Erythroblast (primary cell): ENCODE measurements at regions not wholly inside any gene's neighbourhood (a gene's known extent, or its start where the extent isn't known, plus 50 kb on each side); places are given as distances from the start of the nearest gene placed in this dataset.

Experiments
- GATA1 ChIP-seq: IDR thresholded peaks from 2 replicates; pipeline ENCODE4 v1.6.1; 2011; ENCODE audit warnings: low read depth, mild to moderate bottlenecking, control low read depth, low read length, moderate library complexity
- POLR2A ChIP-seq: IDR thresholded peaks from 2 replicates; pipeline ENCODE4 v1.6.1; 2011; ENCODE audit warnings: mild to moderate bottlenecking, low read length

DNA sequence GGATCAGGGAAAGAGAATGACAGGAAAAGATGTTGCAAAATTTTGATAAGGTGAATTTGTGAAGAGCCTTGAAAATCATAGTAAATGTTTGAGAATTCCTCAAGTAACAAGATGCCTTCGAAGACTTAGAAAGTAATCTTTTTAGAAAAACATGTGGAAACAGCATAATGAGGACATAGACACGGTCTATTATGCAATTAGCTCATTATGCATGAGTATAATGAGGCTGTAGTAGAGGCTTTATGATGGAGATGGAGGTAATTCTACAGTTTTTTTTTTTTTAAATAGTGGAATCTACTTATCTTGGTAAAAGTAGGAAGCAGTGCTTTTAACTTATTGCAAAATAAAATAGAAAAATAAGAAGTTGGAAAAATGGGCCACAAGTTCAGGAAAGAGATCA, 1329.1 kb upstream of the SPRY2 start:
- no peak for TF ChIP-seq POLR2A
- TF ChIP-seq GATA1, result no peak
